SU-DHL-6 (cell line): ENCODE measurements at regions not wholly inside any gene's neighbourhood (a gene's known extent, or its start where the extent isn't known, plus 50 kb on each side); places are given as distances from the start of the nearest gene placed in this dataset.

Source experiments
- EZH2phosphoT487 ChIP-seq: fragments of 200-600 bp; sonication (generic), shearing (Covaris generic); conservative IDR thresholded peaks from 2 replicates; pipeline ENCODE4 v1.6.1; 2018; ENCODE audit warnings: mild to moderate bottlenecking, antibody characterized with exemption, low read length, moderate library complexity, mixed read lengths
- TF ChIP-seq, protein P1 (sequence below): fragments of 200-600 bp; sonication (generic); IDR thresholded peaks from one replicate; pipeline ENCODE4 v1.5.1; 2017; ENCODE audit warnings: antibody characterized with exemption, mild to moderate bottlenecking, low read length, moderate library complexity; ENCODE audit not compliant: insufficient read depth, poor library complexity, severe bottlenecking

- TF ChIP-seq, protein P1, sequence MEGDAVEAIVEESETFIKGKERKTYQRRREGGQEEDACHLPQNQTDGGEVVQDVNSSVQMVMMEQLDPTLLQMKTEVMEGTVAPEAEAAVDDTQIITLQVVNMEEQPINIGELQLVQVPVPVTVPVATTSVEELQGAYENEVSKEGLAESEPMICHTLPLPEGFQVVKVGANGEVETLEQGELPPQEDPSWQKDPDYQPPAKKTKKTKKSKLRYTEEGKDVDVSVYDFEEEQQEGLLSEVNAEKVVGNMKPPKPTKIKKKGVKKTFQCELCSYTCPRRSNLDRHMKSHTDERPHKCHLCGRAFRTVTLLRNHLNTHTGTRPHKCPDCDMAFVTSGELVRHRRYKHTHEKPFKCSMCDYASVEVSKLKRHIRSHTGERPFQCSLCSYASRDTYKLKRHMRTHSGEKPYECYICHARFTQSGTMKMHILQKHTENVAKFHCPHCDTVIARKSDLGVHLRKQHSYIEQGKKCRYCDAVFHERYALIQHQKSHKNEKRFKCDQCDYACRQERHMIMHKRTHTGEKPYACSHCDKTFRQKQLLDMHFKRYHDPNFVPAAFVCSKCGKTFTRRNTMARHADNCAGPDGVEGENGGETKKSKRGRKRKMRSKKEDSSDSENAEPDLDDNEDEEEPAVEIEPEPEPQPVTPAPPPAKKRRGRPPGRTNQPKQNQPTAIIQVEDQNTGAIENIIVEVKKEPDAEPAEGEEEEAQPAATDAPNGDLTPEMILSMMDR: no peak
- no peak for TF ChIP-seq EZH2phosphoT487
Observed at GRCh38 chr12:111296906-111297463, 71.9 kb downstream of the PHETA1 start.
